Vagina (tissue), 2 donors: ENCODE measurements at regions not wholly inside any gene's neighbourhood (a gene's known extent, or its start where the extent isn't known, plus 50 kb on each side); places are given as distances from the start of the nearest gene placed in this dataset.
"Not testable (repeated sequence)": the region's sequence is repeated elsewhere in the genome, so short reads cannot be mapped to it uniquely, and the experiment has no call there.

ENCODE experiments used
- DNase-seq, 2 donors: peaks; one replicate each; pipeline ENCODE4 v3.0.0-alpha.2; 2017; ENCODE audit errors: extremely low spot score in 2 of 2
- H3K27ac ChIP-seq: fragments of 200-600 bp; sonication (generic); one replicate; pipeline ENCODE4 v1.5.1; 2019
- H3K27me3 ChIP-seq: fragments of 200-600 bp; sonication (generic); one replicate; pipeline ENCODE4 v1.5.1; 2019
- H3K36me3 ChIP-seq, 2 donors: fragments of 200-600 bp; sonication (generic); one replicate each; pipeline ENCODE4 v1.5.1; 2017 to 2019
- H3K4me1 ChIP-seq: fragments of 200-600 bp; sonication (generic); one replicate; pipeline ENCODE4 v1.5.1; 2019
- H3K4me3 ChIP-seq, 2 donors: fragments of 200-600 bp; sonication (generic); 1 replicate in 1 of 2; 2 replicates in 1 of 2; pipeline ENCODE4 v1.5.1; 2016 to 2019
- H3K9me3 ChIP-seq: fragments of 200-600 bp; sonication (generic); one replicate; pipeline ENCODE4 v1.5.1; 2019
- POLR2A ChIP-seq, 2 donors: fragments of 450-650 bp; IDR thresholded peaks; one replicate each; pipeline ENCODE4 v1.6.1; 2017; ENCODE audit warnings: antibody characterized with exemption in 2 of 2, mild to moderate bottlenecking in 2 of 2, moderate library complexity in 2 of 2
- POLR2AphosphoS5 ChIP-seq, 2 donors: sonication (generic); formaldehyde crosslinking; IDR thresholded peaks; one replicate each; pipeline ENCODE4 v1.9.0; 2017; ENCODE audit warnings: antibody characterized with exemption in 2 of 2, mild to moderate bottlenecking in 2 of 2, low read depth in 1 of 2; ENCODE audit not compliant: insufficient read depth in 1 of 2
- intact Hi-C: fragments of 100-400 bp; cut with DNase I; formaldehyde crosslinking; loops from one replicate; pipeline ENCODE4 v1.15.1; 2023
- TF ChIP-seq, protein P1 (sequence below), 3 experiments: fragments of 450-650 bp in 2 of 3; fragments of 200-600 bp in 1 of 3; sonication (generic) in 1 of 3; IDR thresholded peaks; one replicate each; pipeline ENCODE4 v1.5.1; 2017 to 2019; ENCODE audit warnings: antibody characterized with exemption in 3 of 3, mild to moderate bottlenecking in 2 of 3, moderate library complexity in 2 of 3

DNA sequence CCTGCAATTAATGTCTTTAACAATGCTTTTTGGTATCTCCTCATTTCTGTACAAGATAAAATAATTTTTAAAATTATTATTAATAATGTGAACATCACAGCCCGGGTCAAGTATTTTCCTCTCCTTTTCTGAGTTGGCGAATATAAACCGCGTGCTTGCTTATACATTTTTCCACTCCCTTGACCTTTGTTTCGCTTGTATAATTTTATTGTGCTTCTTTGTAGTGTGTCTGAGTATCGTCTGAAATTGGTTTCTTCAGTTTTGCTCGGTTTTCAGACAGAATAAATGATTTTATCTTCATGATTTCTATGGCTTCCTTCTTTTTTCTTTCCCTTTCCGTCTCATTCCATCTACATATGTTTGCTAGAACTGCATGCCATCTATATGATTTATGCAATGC lies 448.5 kb downstream of the MAT2B start:
- no peak for DNase-seq
- Histone ChIP-seq H3K4me1 (no peaks in the 10 kb centered on the region), H3K9me3 (no peaks in the 10 kb centered on the region), H3K27ac (no peak overlapping the region), H3K4me3 (no peak overlapping the region), H3K36me3 (no peaks in the 10 kb centered on the region), H3K27me3 (no peaks in the 10 kb centered on the region)
- intact Hi-C loops = no loop called here
- no peak for TF ChIP-seq POLR2AphosphoS5 (IDR thresholded peaks at IDR 0.05; ENCODE audit: insufficient read depth in 1 of 2, low read depth in 1 of 2)
- TF ChIP-seq POLR2A (IDR thresholded peaks at IDR 0.05) = no peak
- TF ChIP-seq, protein P1, sequence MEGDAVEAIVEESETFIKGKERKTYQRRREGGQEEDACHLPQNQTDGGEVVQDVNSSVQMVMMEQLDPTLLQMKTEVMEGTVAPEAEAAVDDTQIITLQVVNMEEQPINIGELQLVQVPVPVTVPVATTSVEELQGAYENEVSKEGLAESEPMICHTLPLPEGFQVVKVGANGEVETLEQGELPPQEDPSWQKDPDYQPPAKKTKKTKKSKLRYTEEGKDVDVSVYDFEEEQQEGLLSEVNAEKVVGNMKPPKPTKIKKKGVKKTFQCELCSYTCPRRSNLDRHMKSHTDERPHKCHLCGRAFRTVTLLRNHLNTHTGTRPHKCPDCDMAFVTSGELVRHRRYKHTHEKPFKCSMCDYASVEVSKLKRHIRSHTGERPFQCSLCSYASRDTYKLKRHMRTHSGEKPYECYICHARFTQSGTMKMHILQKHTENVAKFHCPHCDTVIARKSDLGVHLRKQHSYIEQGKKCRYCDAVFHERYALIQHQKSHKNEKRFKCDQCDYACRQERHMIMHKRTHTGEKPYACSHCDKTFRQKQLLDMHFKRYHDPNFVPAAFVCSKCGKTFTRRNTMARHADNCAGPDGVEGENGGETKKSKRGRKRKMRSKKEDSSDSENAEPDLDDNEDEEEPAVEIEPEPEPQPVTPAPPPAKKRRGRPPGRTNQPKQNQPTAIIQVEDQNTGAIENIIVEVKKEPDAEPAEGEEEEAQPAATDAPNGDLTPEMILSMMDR (IDR thresholded peaks at IDR 0.05) = no peak

DNA sequence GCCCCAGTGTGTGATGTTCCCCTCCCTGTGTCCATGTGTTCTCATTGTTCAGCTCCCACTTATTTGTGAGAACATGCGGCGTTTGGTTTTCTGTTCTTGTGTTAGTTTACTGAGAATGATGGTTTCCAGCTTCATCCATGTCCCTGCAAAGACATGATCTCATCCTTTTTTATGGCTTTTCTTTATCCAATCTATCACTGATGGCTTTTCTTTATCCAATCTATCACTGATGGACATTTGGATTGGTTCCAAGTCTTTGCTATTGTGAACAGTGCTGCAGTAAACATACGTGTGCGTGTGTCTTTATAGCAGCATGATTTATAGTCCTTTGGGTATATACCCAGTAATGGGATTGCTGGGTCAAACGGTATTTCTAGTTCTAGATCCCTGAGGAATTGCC lies 455.8 kb downstream of the MAT2B start:
- H3K27me3 ChIP-seq, intact Hi-C loops, DNase-seq: not testable (repeated sequence)

GRCh38 chr5:163963881-163964280 lies 458.5 kb downstream of the MAT2B start:
- Histone ChIP-seq H3K36me3 (no peaks in the 10 kb centered on the region), H3K4me3 (no peak overlapping the region), H3K27ac (no peak overlapping the region), H3K9me3 (no peaks in the 10 kb centered on the region), H3K27me3 (no peaks in the 10 kb centered on the region), H3K4me1 (no peaks in the 10 kb centered on the region)
- intact Hi-C loops = no loop called here
- no peak for DNase-seq
- TF ChIP-seq POLR2A (IDR thresholded peaks at IDR 0.05) = no peak
- TF ChIP-seq, protein P1 (IDR thresholded peaks at IDR 0.05) = no peak
- no peak for TF ChIP-seq POLR2AphosphoS5 (IDR thresholded peaks at IDR 0.05; ENCODE audit: insufficient read depth in 1 of 2, low read depth in 1 of 2)

More for the DNA sequence above, 455.8 kb downstream of the MAT2B start:
- not testable (repeated sequence) for H3K36me3 ChIP-seq, H3K4me1 ChIP-seq, H3K4me3 ChIP-seq, H3K9me3 ChIP-seq, H3K27ac ChIP-seq

DNA sequence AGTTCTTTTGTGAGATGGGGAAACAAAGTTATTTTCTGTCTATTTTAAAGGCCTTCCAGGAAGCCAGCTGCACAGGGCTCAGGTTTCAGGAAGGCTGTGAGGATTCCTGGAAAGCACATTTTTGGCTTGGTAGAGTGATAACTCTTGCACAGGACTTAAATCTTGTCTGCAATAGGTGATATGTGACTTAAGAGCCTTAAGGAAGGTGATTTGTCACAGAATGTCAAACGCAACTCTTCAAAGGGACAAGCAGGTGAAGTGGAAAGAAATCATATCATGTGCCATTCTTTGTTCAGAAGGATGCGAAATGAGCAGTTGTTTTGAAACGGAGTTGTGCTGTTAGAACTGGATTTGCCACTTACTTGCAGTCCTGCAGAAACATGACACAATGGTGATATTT lies 459.3 kb downstream of the MAT2B start:
- Histone ChIP-seq H3K4me1 (no peaks in the 10 kb centered on the region), H3K9me3 (no peaks in the 10 kb centered on the region), H3K27me3 (no peaks in the 10 kb centered on the region), H3K27ac (no peak overlapping the region), H3K4me3 (no peak overlapping the region), H3K36me3 (no peaks in the 10 kb centered on the region)
- DNase-seq = no peak
- intact Hi-C loops = no loop called here
- TF ChIP-seq POLR2A (IDR thresholded peaks at IDR 0.05) (no peak), POLR2AphosphoS5 (IDR thresholded peaks at IDR 0.05; ENCODE audit: insufficient read depth in 1 of 2, low read depth in 1 of 2) (no peak)
- TF ChIP-seq, protein P1 (IDR thresholded peaks at IDR 0.05) = no peak

- Histone ChIP-seq H3K27me3 (no peaks in the 10 kb centered on the region), H3K36me3 (no peaks in the 10 kb centered on the region), H3K4me1 (no peaks in the 10 kb centered on the region), H3K27ac (no peak overlapping the region), H3K4me3 (no peak overlapping the region), H3K9me3 (no peaks in the 10 kb centered on the region)
- TF ChIP-seq, protein P1 (IDR thresholded peaks at IDR 0.05) = no peak
- TF ChIP-seq POLR2AphosphoS5 (IDR thresholded peaks at IDR 0.05; ENCODE audit: insufficient read depth in 1 of 2, low read depth in 1 of 2) (no peak), POLR2A (IDR thresholded peaks at IDR 0.05) (no peak)
- DNase-seq = no peak
- intact Hi-C loops = no loop called here
These were observed 461.8 kb downstream of the MAT2B start for GRCh38 chr5:163967268-163967667.

- H3K4me3 ChIP-seq = no peak overlapping the region
- H3K4me1 ChIP-seq = no peaks in the 10 kb centered on the region
- no peaks in the 10 kb centered on the region for H3K9me3 ChIP-seq
- no peak for DNase-seq
- no peaks in the 10 kb centered on the region for H3K27me3 ChIP-seq
- no peak overlapping the region for H3K27ac ChIP-seq
- no peak for TF ChIP-seq POLR2AphosphoS5 (IDR thresholded peaks at IDR 0.05; ENCODE audit: insufficient read depth in 1 of 2, low read depth in 1 of 2)
- TF ChIP-seq POLR2A (IDR thresholded peaks at IDR 0.05) = no peak
- TF ChIP-seq, protein P1 (IDR thresholded peaks at IDR 0.05) = no peak
- no peaks in the 10 kb centered on the region for H3K36me3 ChIP-seq
- intact Hi-C loops = no loop called here
These were observed 463.2 kb downstream of the MAT2B start for GRCh38 chr5:163968651-163969050.
